Stimulated activated CD4-positive, alpha-beta T cell treated with anti-CD3 and anti-CD28 coated beads, Interleukin-15, amount 100 ng/mL, for 1 hour (primary cell): ENCODE measurements at regions not wholly inside any gene's neighbourhood (a gene's known extent, or its start where the extent isn't known, plus 50 kb on each side); places are given as distances from the start of the nearest gene placed in this dataset.

Source experiments
- DNase-seq, 2 donors: peaks; one replicate each; pipeline ENCODE4 v3.0.0-alpha.2; 2020; ENCODE audit warnings: low read depth in 1 of 2, low spot score in 1 of 2

DNA sequence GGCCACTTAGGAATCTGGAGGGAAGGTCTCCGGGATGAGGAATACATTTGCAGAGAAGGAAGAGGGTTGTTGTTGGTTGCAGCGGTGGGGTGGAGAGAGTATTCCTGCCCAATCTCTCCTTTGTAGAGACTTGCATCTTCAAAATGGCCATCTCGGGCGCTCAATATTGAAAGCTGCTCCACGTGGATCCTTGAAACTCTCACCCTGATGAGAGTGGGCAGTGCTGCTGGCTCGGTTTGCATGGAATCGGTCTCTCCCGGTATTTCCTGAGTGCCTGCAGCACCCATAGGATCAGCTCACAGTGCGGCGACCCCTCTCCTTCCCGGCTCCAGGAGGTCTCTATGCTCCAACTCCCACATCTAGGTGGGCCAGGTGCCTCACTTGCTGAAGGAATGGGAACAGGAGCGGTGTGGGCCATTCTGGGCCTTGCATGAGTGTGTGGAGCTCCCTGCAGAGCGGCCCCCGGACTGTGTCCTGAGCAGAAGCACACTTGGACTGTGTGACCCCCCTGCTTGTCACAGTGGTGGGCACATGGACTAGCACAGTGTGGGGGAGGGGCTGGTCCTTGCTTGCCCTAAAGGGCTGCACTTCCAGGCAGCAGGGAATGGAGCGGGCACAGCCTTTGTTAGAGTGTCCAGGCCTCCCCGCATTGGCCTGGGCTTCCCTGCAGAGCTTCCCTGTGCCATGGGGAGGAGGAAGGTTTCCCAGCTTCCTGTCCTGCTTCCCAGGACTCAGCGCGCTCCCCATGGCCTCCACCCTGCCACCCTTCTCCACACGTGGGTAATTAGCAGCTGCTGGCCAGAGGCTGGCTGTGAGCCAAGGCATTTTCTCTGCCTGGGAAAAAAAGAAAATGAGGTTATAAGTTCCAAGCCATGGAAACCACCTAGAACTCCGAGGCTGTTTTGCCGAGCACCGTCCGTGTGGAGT lies 139.3 kb downstream of the IRF8 start:
- DNase-seq: no peak

DNA sequence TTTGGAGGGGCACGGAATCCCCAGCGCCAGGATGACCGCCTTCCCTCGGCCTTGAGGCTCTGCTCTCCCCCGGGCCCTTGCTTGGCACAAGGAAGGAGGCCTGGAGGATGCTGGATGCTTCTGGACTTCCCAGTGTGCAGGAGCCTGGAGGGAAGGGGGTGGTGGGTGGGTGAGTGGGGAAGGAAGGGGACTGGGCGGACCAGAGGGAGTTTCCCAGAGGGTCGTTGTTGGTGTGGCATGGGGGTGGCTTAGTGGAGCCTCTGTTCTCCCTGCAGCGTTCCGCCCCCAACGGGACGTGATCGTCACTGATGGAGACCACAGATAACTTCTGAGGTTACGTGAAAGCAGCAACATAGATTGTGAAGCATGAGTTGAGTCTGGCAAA lies 140.0 kb downstream of the IRF8 start:
- no peak for DNase-seq

DNA sequence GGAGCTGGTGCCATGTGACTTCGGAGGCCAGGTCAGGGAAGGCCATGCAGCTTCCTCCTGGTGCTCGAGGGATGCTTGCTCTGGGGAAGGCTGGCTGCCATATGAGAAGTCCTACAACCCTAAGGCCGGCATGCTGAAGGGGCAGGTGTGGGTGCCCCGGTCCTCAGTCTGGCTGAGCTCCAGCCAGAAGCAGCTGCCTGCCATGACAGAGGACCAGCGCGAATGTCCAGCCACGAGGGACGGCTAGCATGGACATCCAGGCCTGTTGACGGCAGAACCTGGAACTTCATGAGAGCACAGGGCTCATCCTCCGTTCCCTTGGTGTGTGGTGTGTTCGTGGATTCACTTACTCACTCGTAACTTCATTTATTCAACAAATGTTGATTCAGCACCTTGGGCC lies 140.6 kb downstream of the IRF8 start:
- no peak for DNase-seq

DNA sequence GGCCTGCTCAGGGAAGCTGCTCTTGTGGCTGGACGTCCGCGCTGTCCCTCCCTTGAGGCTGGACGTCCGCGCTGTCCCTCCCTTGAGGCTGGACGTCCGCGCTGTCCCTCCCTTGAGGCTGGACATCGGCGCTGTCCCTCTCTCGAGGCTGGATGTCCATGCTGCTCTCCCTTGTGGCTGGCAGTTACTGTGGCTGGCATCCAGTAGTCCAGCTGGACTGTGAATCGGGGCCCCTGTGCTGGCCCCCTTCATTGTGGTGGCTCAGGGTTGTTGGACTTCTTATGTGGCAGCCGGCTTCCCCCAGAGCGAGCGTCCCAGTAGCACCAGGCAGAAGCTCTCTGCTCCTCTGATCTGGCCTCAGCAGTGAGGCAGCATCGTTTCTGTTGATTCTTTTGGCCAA lies 141.5 kb downstream of the IRF8 start:
- DNase-seq: no peak

DNA sequence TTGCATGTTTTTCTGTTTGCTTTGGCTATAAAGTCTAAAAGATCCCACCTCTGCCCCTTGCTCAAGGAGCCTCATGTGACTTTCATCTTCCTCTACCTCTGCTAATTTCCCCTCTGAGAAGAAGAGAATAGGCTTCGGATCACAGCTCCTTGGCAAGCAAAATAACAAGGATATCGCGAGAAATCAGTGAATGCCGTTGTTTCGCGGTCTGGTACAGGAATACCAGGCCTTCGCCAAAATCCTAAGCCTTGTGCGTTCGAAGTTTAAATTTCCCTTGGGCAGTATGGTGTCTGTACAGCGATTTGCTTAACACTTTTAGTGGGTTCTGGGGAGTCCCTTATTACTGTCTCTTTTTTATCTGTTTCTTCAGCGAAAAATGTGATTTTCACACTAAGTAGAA lies 142.3 kb downstream of the IRF8 start:
- DNase-seq: no peak

DNA sequence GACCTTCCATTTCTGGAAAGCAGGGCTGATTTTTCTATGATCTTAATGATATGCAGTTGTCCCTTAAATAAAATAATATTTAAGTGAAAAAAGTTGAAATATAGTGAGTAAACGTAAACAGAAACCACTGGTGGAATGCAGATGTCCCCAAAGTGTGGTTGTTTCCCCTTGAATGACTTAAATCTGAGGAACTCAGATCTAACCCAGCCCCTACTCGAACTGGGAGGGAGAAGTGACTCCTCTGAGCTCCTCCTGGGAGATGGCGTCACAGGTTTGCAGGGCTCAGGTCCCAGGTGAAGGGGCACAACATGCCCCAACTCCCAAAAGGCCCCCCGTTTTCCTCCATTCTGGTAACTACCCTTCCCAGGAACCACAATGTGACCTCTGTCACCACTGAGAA lies 142.8 kb downstream of the IRF8 start:
- no peak for DNase-seq

DNA sequence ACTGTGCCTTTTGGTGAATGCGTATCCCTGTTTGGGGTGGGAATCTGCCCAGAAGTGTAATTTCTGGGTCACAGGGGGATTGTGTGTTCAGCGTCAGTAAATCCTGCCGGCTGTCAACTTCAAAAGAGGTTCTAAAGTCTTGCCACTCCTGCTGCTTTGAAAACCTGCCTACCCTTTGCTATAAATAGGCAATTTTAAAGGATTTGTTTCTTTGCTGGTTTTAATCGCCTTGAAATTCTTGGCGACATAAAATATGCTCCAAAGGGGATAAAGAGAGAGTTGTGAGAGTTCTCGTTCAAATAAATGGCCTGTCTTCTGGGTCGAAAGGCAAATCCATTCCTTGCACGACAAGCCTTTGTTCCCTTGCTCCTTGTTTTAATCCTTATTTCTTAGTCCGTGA lies 143.4 kb downstream of the IRF8 start:
- no peak for DNase-seq

DNA sequence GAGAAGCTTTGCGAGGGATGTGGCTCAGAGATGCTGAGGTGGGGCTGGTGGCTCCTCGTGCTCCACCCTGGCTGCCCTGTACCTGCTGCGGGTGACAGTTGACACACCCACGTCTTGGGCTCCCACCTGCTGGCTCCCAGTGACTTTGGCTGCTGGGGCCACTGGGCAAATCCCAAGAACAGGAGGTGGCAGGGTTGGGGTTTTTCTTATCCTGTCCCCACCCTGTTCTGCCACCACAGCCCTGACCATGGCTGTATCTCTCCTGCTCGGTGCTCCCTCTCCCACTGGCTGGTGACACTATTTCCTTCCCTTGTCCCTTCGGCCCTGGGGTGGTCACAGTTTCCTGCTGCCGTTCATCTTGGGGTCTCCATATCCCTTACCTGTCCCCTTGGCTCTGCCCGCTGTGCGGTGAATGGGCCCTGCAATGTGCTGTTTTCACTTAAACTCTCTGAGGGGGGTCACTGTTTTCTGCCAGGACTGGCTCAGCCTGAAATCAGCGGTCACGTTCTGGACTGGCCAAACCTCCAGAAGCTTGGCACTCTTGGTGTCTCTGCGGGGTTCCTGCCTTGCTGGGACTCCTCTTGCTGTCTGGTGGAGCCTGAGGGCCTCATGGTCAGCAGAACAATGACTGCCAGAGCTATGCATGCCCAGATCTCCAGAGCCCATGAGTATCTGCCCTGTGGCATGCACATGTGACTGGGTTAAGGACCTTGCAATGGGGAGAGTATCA lies 144.2 kb downstream of the IRF8 start:
- no peak for DNase-seq

DNA sequence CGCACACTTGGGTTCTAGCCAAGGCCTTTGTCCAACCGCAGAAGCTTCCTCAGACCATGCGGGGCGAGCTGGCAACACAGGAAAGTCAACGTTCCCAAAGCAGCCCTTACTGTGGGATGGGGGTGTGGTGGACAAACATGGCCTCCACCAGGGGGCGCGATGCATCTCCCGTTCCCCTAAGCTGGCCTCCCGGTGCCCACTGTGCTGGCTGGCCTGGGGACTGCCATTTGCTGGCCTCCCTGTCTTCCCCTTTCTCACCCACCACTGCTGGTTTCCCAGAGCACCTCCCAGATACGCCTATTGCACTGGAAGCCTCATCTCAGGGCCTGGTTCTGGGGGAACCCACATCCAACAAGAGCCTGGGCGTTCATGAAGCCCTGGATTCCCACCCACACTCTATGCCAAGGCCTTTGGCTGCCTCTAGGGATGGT lies 145.3 kb downstream of the IRF8 start:
- DNase-seq: peak in 1 of 2 donors; percentile 25

DNA sequence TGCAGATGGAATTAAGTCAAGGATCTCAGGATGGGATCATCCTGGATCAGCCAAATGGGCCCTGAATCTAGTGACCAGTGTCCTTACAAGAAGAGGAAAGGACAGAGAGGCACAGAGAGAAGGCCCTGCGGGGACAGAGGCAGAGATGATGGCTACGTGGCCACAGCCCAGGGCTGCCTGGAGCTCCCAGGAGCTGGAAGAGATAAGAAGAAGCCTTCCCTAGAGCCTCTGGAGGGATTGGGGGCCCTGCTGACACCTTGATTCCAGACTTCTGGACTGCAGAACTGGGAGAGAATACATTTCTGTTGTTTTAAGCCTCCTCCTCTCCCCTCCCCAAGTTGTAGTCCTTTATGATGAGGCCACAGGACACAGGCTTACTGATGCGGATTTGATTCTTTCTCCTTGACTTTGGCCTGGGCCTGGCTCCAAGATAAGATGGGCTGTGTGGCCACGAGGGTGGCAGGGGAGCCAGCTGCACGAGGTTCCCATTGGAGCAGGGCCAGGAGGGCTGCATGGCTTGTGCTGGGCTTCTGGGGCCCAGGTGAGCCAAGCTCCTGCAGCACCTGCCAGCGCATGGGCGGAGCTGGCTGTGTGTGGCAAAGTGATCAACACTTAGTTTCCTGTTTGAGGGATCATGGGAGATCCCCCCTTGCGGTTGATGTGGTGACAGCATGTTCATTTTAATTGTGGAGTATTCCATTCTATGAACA lies 146.1 kb downstream of the IRF8 start:
- no peak for DNase-seq

DNA sequence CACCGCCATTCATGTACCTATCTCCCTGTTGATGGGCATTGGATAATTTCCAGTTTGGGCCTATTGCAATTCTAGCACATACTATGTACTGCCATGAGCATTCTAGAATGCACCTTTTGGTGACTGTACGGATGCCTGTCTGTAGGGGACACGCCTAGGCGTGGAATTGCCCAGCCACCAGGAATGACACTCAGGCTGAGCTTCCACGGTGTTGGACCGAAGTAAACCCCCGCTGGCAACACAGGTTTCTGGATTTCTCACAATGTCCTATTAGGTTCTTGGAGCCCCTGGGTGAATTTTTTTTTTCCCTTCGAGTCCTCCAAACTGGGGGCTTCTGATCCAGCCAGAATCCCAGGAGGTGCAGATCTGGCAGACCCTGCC lies 146.6 kb downstream of the IRF8 start:
- no peak for DNase-seq

DNA sequence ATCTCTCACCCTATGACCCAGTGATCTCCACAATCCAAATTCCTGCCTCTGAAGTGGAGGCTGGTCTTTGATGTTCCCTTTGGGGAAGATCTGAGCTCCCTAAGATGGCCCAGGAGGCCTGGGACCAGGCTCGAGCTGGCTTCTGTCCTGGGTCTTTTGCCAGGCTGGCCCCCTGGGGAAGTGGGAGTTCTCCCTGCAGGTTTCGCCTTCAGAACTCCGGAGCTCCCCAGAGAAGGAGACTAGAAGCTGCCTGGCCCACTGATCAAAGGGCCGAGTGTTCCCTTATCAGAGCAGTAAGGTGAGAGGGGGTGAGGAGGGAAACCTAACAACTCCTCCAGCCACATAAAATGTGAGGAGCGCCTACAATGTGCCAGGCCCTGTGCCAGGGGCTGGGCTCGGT lies 147.1 kb downstream of the IRF8 start:
- DNase-seq: no peak

DNA sequence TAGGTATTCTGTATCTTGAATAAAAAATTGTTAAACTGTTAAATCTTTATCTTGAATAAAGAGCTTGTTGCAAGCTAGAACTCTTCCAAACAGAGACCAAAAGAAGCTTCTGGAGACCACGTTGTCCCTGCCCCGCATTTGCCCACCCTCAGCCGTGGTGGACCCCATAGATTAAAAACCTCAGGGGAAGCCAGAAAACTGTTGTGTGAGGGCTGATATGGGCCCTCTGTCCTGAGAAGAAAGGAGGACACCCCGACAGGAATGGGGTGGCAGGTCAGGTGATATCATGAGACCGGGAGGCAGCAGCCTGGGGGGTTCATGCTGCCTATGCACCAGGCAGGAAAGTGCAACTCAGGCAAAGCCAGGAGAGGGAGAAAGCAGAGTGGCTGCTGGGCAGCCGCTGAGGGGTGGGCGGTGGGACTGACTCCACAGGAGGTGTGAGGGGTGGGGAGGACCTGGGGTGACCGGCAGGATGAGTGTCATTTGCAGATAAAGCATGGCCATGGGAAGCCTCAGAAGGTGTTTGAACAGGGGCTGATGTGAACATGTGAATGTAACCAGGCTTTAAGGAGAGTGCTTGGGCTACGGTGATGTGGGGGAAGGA lies 147.8 kb downstream of the IRF8 start:
- no peak for DNase-seq

DNA sequence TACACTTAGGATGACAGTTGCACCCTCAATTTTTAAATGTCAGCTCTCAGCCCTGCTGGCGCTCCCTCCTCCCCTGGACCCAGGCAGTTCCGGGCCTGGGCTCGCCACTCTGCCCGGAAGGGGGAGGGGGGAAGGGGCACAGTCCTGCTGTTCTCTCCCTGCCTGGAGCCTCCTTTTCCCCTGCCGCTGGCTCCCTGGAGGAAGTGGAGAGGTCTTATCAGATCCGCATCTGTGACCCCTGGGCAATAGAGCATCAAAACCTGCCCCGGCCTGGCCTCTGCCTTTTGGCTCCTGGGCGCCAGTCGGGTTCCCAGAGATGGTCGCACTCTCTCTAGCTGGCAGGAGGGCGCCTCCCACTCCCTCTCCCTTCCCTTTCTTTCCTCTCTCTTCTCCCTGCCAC lies 149.3 kb downstream of the IRF8 start:
- DNase-seq: no peak

DNA sequence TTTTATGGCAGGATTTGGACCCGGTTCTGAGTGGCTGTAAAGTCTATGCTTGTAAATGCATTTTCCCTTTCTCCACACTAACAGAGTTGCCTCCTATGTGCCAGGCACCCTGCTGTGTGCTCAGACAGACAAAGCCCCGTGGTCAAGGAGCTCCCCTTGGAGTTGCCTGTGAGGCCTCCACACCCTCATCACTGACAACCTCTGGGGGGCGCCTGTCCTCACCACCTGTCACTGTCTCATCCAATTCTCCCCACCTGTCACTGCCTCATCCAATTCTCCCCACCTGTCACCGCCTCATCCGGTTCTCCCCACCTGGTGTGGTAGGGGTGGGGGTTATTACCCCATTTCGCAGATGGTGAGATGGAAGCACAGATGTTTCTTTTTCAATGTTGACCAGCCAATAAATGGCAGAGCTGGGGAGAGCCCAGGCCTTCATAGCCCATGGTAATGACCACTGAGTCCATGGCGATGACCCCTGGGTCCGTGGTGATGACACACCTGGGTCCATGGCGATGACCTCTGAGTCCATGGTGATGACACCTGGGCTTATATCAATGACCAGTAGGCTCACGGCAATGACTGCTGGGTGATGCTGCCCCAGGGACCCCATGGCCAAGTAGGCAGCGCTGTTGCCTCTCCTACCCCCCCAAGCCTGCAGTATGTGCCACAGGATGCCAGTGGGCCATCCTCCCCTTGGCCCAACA lies 150.1 kb downstream of the IRF8 start:
- DNase-seq: no peak

DNA sequence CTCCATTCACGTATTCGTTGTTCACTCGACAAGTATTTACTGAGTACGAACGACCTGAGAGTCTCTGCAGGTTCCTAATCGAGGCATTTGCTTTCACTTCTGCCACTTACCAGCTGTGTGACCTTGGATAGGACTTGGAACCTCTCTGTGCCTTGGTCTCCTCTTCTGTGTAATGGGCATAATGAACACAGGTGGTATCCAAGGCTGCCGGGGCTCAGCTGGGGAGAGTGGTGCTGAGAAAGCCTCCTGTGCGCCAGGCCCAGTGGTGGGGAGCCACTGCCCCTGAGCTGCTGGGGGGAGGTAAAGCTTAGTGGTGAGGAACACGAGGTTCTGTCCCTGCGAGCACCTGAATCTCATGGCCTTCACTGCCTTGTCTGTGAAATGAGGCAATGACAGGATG lies 150.7 kb downstream of the IRF8 start:
- no peak for DNase-seq

DNA sequence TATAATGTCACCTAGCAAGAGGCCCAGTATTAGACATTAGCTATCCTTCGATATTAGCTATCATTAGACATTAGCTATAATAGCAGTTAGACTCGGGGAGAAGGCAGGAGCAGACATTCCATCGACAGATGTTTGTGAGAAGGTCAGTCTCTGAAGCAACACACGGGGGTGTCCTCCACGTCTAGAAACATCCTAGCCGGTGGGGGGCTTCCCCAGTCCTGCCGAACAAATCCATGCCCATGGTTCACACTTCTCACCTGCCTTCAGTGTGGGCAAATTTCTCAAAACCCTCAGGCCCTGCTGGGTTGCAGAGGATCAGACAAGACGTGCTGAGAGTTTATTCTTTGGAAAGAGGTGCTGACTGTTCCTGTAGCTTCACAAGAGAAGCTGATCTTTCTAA lies 151.1 kb downstream of the IRF8 start:
- no peak for DNase-seq

DNA sequence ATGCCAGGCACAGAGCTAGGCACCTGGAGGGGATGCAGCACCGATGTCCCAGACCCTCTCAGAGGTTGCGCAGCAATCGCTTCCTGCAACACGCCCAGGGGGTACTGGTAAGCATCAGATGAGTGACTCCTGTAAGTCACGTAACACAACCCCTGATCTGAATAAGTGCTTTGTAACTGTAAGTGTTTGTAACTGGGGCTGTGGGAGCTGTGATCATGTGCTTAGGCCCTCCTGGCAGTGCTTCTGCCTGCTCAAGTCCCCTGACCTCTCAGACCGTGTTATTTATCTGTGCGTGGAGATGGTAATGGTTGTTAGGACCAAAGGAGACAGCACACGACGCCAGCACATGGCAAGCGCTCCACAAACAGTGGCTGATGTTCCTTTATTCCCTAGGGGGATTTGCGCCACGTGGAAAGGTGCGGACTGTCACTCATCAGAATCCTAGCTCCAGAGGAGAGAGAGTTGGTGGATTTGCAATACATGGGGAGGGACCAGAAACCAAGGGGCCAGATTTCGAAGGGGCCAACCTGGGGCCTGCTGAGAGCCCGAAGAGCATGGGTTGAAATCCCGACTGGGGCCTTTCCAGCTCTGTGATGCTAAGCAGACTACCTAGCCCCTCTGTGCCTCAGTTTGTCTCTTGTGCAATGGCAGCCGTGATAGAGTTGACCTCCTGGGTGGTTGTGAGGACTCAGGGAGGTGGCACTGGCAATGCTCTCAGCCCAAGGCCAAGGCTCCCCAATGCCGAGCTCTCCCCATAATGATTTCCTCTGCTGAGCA lies 151.8 kb downstream of the IRF8 start:
- no peak for DNase-seq

DNA sequence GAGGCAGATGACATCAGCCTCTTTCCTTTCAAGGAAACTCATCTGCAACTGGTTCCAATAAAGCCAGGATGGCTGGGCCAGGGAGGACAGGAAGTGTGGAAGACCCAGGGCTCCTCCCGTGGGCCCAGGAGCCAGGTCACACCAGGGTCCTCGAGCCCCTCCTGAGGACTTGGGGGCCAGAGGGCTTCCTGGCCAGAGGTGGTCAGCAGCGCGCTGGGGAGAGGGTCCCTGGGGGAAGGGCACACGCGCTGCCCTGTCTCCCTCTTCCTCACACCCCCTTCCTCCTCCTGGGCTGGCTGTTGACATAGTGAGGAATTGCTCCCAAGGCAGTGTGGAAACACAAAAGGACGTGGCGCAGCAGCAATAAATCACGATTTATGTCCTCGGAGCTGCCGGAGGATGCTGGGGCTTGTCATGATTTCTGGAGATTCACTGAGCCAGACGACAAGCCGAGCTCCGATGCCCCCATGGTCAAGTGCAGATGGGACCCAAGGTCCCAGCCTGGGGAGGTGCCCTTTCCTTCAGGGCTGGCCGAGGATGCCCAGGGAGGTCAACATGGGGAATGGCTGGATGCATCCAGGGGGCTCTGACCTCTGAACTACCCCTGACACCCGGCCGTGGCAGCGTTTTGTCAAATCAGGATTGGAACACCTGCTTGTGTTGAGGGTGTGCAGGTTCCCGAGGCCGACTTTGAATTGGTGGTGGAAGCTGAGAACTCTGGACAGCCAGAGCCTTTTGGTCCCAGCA lies 152.6 kb downstream of the IRF8 start:
- no peak for DNase-seq
